ENCODE measurements at regions not wholly inside any gene's neighbourhood (a gene's known extent, or its start where the extent isn't known, plus 50 kb on each side); places are given as distances from the start of the nearest gene placed in this dataset.
A peak's percentile ranks its signal among the peaks of the same experiment; 100 is the strongest.

DNA sequence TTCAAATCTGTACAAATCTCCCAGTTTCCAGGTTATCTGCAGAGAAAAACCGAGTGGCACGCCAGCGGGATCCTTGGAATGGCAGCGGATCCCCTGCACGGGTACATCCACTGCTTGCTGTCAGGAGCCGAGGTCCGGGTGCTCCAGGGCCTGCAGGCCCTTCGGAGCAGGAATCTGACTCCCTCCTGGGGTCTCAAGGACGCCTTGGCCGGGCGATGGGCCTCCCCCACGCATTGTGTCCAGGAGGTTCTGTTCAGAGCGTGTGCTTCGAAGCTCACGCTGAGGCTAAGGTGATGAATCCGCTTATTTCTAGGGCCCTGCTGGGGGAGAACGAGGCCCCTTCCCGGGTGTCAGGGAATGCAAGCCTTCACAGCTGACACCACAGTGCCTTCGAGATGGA is 148.9 kb downstream of the SOX1 start:
- no peaks in the 10 kb centered on the region for H3K36me3 ChIP-seq (ENCODE audit: insufficient read depth, low read length)
- no peaks in the 10 kb centered on the region for H3K27me3 ChIP-seq (ENCODE audit: insufficient read depth, low read depth, low read length)

GRCh38 chr13:112217431-112217830 is 150.5 kb downstream of the SOX1 start:
- Histone ChIP-seq H3K79me2 (replicated peaks; ENCODE audit: insufficient read depth, low read length) (no peaks in the 10 kb centered on the region), H3K27ac (ENCODE audit: low read length) (no peak overlapping the region), H3F3A (ENCODE audit: insufficient read depth, low read length, poor library complexity, severe bottlenecking) (no peaks in the 10 kb centered on the region), H3K9me3 (ENCODE audit: low read length) (no peaks in the 10 kb centered on the region), H3K9me2 (ENCODE audit: insufficient read depth, low read length) (no peaks in the 10 kb centered on the region), H4K20me1 (ENCODE audit: insufficient read depth) (no peaks in the 10 kb centered on the region), H3K4me2 (ENCODE audit: low read length) (no peak overlapping the region), H3K36me3 (ENCODE audit: insufficient read depth, low read length) (no peaks in the 10 kb centered on the region), H2AFZ (ENCODE audit: low read depth, low read length) (no peak overlapping the region), H3K4me3 (ENCODE audit: low read length) (peak overlapping the region; percentile 13), H3K9ac (ENCODE audit: low read length) (no peak overlapping the region), H3K27me3 (ENCODE audit: insufficient read depth, low read depth, low read length) (no peaks in the 10 kb centered on the region)
- TF ChIP-seq POLR2AphosphoS5 (IDR thresholded peaks at IDR 0.05) (peak; percentile 10), EZH2 (IDR thresholded peaks at IDR 0.05; ENCODE audit: borderline replicate concordance, insufficient read depth, low read length, poor library complexity, severe bottlenecking) (no peak)

More for the DNA sequence above, 148.9 kb downstream of the SOX1 start:
- H3K27ac ChIP-seq (ENCODE audit: low read length) = no peak overlapping the region
- no peak overlapping the region for H2AFZ ChIP-seq (ENCODE audit: low read depth, low read length)
- no peaks in the 10 kb centered on the region for H3K9me3 ChIP-seq (ENCODE audit: low read length)
- H3K9ac ChIP-seq (ENCODE audit: low read length) = no peak overlapping the region
- TF ChIP-seq POLR2AphosphoS5 (IDR thresholded peaks at IDR 0.05) (no peak), SMC3 (conservative IDR thresholded peaks at IDR 0.05; ENCODE audit: poor library complexity) (no peak), MXI1 (conservative IDR thresholded peaks at IDR 0.05; ENCODE audit: poor library complexity, severe bottlenecking) (no peak)
- H3K4me2 ChIP-seq (ENCODE audit: low read length) = no peak overlapping the region
- H4K20me1 ChIP-seq (ENCODE audit: insufficient read depth) = no peaks in the 10 kb centered on the region
- no peaks in the 10 kb centered on the region for H3K79me2 ChIP-seq (replicated peaks; ENCODE audit: insufficient read depth, low read length)
- H3K9me2 ChIP-seq (ENCODE audit: insufficient read depth, low read length) = no peaks in the 10 kb centered on the region
- no peaks in the 10 kb centered on the region for H3F3A ChIP-seq (ENCODE audit: insufficient read depth, low read length, poor library complexity, severe bottlenecking)
- no peak overlapping the region for H3K4me3 ChIP-seq (ENCODE audit: low read length)

DNA sequence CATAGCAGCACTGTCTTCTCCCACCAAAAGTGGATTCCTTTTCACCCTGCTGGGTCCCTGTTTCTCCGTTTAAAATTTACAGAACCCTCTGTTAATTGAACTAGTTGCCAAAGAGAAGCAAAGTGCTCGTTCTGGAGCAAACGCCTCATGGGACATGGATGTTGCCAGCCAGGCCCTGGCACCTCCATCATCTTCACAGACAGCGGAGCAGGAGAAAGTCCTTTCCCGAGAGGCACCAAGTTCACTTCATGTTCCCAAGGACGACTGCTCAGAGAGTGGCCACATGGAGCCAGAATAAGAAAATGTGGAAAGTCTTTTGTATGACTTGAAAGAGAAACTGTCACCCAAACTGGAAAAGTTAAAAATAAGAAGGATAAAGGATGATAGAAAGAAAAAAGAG is 151.5 kb downstream of the SOX1 start:
- H4K20me1 ChIP-seq (ENCODE audit: insufficient read depth) = no peaks in the 10 kb centered on the region
- no peak overlapping the region for H3K9ac ChIP-seq (ENCODE audit: low read length)
- H3K79me2 ChIP-seq (replicated peaks; ENCODE audit: insufficient read depth, low read length) = no peaks in the 10 kb centered on the region
- H3K9me3 ChIP-seq (ENCODE audit: low read length) = no peaks in the 10 kb centered on the region
- no peak overlapping the region for H3K4me2 ChIP-seq (ENCODE audit: low read length)
- TF ChIP-seq, protein P1, sequence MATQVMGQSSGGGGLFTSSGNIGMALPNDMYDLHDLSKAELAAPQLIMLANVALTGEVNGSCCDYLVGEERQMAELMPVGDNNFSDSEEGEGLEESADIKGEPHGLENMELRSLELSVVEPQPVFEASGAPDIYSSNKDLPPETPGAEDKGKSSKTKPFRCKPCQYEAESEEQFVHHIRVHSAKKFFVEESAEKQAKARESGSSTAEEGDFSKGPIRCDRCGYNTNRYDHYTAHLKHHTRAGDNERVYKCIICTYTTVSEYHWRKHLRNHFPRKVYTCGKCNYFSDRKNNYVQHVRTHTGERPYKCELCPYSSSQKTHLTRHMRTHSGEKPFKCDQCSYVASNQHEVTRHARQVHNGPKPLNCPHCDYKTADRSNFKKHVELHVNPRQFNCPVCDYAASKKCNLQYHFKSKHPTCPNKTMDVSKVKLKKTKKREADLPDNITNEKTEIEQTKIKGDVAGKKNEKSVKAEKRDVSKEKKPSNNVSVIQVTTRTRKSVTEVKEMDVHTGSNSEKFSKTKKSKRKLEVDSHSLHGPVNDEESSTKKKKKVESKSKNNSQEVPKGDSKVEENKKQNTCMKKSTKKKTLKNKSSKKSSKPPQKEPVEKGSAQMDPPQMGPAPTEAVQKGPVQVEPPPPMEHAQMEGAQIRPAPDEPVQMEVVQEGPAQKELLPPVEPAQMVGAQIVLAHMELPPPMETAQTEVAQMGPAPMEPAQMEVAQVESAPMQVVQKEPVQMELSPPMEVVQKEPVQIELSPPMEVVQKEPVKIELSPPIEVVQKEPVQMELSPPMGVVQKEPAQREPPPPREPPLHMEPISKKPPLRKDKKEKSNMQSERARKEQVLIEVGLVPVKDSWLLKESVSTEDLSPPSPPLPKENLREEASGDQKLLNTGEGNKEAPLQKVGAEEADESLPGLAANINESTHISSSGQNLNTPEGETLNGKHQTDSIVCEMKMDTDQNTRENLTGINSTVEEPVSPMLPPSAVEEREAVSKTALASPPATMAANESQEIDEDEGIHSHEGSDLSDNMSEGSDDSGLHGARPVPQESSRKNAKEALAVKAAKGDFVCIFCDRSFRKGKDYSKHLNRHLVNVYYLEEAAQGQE (IDR thresholded peaks at IDR 0.05; ENCODE audit: borderline replicate concordance) = no peak
- TF ChIP-seq TAF1 (IDR thresholded peaks at IDR 0.05; ENCODE audit: low read depth) (no peak), EZH2 (IDR thresholded peaks at IDR 0.05; ENCODE audit: borderline replicate concordance, insufficient read depth, low read length, poor library complexity, severe bottlenecking) (no peak), POLR2AphosphoS5 (IDR thresholded peaks at IDR 0.05) (no peak), SMC3 (conservative IDR thresholded peaks at IDR 0.05; ENCODE audit: poor library complexity) (no peak), RAD21 (conservative IDR thresholded peaks at IDR 0.05) (no peak), EP300 (conservative IDR thresholded peaks at IDR 0.05; ENCODE audit: poor library complexity, severe bottlenecking) (no peak), MXI1 (conservative IDR thresholded peaks at IDR 0.05; ENCODE audit: poor library complexity, severe bottlenecking) (no peak), CTCF (IDR thresholded peaks at IDR 0.05; ENCODE audit: poor library complexity, severe bottlenecking) (no peak)
- H2AFZ ChIP-seq (ENCODE audit: low read depth, low read length) = no peak overlapping the region
- no peak overlapping the region for H3K4me3 ChIP-seq (ENCODE audit: low read length)
- no peaks in the 10 kb centered on the region for H3K36me3 ChIP-seq (ENCODE audit: insufficient read depth, low read length)
- no peaks in the 10 kb centered on the region for H3K9me2 ChIP-seq (ENCODE audit: insufficient read depth, low read length)
- H3F3A ChIP-seq (ENCODE audit: insufficient read depth, low read length, poor library complexity, severe bottlenecking) = no peaks in the 10 kb centered on the region
- no peak overlapping the region for H3K27ac ChIP-seq (ENCODE audit: low read length)
- H3K27me3 ChIP-seq (ENCODE audit: insufficient read depth, low read depth, low read length) = no peaks in the 10 kb centered on the region

Data from neural cell (in vitro differentiated cells).